Epithelial cell of esophagus (primary cell): ENCODE measurements at regions not wholly inside any gene's neighbourhood (a gene's known extent, or its start where the extent isn't known, plus 50 kb on each side); places are given as distances from the start of the nearest gene placed in this dataset.

Experiments
- DNase-seq: peaks from one replicate; pipeline ENCODE4 v3.0.0; 2010; ENCODE audit warnings: low read depth
- H3K4me3 ChIP-seq: 2 replicates; pipeline ENCODE4 v1.5.1; 2011; ENCODE audit warnings: mild to moderate bottlenecking, low read length, control low read depth
- TF ChIP-seq, protein P1 (sequence below): IDR thresholded peaks from 2 replicates; pipeline ENCODE4 v1.5.1; 2011; ENCODE audit warnings: low read depth, mild to moderate bottlenecking, low read length, control low read depth, inconsistent platforms; ENCODE audit not compliant: insufficient read depth; ENCODE audit errors: missing control alignments

GRCh38 chr4:174429701-174430410 is 92.4 kb downstream of the HPGD start:
- TF ChIP-seq, protein P1, sequence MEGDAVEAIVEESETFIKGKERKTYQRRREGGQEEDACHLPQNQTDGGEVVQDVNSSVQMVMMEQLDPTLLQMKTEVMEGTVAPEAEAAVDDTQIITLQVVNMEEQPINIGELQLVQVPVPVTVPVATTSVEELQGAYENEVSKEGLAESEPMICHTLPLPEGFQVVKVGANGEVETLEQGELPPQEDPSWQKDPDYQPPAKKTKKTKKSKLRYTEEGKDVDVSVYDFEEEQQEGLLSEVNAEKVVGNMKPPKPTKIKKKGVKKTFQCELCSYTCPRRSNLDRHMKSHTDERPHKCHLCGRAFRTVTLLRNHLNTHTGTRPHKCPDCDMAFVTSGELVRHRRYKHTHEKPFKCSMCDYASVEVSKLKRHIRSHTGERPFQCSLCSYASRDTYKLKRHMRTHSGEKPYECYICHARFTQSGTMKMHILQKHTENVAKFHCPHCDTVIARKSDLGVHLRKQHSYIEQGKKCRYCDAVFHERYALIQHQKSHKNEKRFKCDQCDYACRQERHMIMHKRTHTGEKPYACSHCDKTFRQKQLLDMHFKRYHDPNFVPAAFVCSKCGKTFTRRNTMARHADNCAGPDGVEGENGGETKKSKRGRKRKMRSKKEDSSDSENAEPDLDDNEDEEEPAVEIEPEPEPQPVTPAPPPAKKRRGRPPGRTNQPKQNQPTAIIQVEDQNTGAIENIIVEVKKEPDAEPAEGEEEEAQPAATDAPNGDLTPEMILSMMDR, result no peak
- DNase-seq, result peak; percentile 20
- H3K4me3 ChIP-seq, result no peak overlapping the region

DNA sequence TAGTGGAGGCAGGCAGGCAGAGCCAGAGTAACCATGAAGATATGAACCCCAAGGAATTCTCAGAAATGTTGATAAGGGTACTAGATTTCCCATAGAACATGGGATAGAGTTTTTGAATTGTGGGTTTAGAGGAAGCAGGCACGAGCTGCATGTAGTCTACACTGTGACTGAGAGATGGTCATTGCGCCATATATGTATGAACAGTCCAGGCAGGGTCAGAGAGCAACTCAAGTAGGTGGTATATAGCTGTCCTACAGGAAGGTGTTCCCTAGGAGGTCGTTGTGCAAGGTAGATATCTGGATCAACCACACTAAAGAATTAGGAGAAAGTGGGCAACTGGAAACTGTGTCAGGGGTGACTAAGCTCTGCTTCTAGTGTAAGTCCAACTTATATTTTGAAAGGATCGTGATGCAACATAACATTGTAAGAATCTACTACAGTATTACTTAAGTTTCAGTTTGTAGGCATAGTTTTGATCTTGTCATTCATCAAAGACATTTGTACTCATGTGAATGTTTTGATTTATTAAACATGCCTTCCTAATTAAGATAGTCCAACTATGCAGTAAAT is 94.6 kb downstream of the HPGD start:
- H3K4me3 ChIP-seq, result no peak overlapping the region
- TF ChIP-seq, protein P1, result no peak
- peak; percentile 73 for DNase-seq

DNA sequence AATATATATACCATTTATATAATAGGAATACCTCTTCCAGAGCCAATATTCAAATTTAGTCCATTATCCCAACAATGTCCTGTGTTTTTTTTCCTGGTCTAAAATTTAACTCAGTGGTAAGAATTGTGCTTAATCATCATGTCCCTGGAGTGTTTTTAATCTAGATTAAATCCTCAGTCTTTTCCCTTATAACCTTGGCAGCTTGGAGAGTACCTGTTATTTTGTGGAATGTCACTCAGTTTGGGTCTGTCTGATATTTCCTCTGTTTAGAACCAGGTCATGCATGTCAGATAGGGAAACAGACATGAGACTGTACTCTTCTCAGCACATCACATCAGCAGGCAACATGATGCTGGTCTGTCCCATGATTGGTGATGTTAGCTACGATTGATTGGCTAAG is 96.6 kb downstream of the HPGD start:
- TF ChIP-seq, protein P1, result no peak
- no peak overlapping the region for H3K4me3 ChIP-seq
- DNase-seq, result no peak

DNA sequence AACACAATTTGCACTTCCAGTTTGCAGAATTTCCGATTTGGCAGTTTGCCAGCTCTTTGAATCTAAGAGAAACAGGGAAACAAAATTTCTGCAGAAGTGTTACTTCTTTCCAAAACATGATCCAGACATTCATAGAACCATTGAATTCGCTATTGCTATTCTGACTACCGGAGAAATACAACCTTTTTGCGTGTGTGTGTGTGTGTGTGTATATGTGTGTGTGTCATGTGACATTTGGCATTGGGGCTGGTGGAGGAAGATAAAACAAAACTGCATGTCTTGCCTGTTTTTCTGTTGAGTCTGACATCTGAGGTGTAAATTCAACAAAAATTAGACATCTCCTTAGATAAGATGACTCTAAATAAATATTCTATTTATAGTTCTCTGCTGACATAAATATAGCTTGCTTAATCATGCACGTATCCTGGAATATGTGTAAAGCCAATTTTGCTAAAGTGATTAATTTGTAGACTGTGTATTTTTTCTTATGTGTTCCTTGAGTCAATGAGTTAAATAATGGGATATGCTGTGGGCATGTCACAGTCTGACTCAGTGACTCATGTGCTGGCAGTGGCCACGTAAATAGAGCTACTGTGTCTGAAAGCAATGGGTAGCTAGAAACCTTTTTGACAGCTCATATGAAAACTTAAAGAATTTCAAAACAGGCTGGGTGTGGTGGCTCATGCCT is 98.9 kb downstream of the HPGD start:
- TF ChIP-seq, protein P1, result no peak
- DNase-seq, result peak; percentile 98
- no peak overlapping the region for H3K4me3 ChIP-seq

DNA sequence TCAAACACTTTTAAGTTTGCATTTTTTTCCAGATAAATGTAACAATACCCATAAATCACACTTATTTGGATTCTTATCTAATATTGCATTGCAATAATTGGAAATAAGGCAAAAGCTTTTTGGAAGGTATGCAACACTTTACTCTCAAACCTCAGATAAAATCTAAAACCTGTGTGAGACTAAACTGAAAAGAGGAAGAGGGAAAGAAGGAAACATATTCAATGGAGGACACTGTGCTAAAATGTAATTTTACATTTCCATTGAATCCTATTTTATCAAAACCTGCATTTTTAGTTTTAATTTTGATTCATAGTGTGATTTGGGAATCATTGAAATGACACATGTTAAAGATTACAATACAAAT is 99.4 kb downstream of the HPGD start:
- DNase-seq, result no peak
- no peak overlapping the region for H3K4me3 ChIP-seq
- TF ChIP-seq, protein P1, result no peak

DNA sequence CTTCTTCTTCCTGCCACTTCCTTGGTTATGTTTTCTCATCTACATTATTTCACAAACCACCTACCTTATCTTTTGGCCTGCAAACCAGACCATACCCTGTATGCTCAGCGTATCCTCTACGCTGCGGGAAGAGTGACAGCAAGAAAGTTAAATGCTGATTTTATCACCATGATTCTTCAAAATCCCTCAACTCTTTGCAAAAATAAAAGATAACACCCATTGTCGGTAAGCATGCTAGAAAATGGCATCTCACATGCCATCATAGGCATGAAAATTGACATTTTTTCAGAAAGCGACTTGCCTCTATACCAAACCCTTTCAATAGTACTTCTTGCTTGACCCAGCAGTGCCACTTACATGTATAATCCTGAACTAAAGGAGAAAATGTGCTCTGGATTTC is 102.0 kb downstream of the HPGD start:
- TF ChIP-seq, protein P1, result no peak
- no peak overlapping the region for H3K4me3 ChIP-seq
- no peak for DNase-seq

DNA sequence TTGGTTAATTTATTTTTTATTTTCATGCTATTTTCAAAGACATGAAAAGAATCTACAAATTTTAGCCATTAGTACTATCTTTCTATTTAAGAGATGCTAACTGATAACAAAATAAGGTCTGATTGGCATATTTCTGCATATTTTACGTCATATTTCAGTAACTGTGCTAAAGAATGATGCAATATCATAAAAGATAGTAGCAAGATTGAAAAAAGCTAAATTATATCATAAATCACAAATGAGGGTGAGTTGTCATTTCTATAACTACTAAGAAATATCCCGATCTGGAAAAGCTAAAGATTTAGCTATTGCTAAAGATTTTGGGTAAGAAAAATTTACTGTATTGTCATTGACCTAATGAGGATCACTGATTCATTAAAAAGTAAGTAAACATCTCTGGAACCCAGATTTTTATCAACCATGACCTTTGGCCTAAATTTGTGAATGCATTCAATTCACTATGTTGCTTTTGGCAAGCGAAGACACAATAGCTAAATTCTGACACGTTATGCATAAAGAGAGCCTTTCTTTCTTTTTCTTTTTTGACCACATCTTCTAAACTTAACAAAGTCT is 103.6 kb downstream of the HPGD start:
- TF ChIP-seq, protein P1, result no peak
- no peak overlapping the region for H3K4me3 ChIP-seq
- no peak for DNase-seq
